Fibroblast of mammary gland (primary cell): ENCODE measurements at regions not wholly inside any gene's neighbourhood (a gene's known extent, or its start where the extent isn't known, plus 50 kb on each side); places are given as distances from the start of the nearest gene placed in this dataset.

ENCODE experiments used
- DNase-seq: peaks from one replicate; pipeline ENCODE4 v3.0.0-alpha.2; 2010; ENCODE audit warnings: low read depth
- H3K4me3 ChIP-seq: 2 replicates; pipeline ENCODE4 v1.5.1; 2011; ENCODE audit warnings: low read depth, mild to moderate bottlenecking, low read length, moderate library complexity; ENCODE audit not compliant: control insufficient read depth
- TF ChIP-seq, protein P1 (sequence below): conservative IDR thresholded peaks from 2 replicates; pipeline ENCODE4 v1.5.1; 2011; ENCODE audit warnings: low read depth, low read length, inconsistent platforms; ENCODE audit not compliant: control insufficient read depth, insufficient read depth

DNA sequence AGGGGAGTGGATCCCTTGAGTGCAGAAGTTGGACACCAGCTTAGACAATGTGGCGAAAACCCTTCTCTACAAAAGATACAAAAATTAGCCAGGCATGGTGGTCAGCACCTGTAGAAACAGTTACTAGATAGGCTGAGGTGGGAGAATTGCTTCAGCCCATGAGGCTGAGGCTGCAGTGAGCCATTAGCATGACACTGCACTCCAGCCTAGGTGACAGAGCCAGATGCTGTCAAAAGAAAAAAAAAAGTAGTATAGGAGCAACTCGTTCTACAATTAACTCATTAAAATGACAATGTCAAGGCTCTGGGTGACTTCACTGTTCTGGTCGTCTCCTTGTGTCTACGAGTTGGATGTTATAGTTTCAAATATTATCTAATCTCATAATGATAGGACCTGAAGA is 370.6 kb upstream of the NCAM2 start:
- TF ChIP-seq, protein P1, sequence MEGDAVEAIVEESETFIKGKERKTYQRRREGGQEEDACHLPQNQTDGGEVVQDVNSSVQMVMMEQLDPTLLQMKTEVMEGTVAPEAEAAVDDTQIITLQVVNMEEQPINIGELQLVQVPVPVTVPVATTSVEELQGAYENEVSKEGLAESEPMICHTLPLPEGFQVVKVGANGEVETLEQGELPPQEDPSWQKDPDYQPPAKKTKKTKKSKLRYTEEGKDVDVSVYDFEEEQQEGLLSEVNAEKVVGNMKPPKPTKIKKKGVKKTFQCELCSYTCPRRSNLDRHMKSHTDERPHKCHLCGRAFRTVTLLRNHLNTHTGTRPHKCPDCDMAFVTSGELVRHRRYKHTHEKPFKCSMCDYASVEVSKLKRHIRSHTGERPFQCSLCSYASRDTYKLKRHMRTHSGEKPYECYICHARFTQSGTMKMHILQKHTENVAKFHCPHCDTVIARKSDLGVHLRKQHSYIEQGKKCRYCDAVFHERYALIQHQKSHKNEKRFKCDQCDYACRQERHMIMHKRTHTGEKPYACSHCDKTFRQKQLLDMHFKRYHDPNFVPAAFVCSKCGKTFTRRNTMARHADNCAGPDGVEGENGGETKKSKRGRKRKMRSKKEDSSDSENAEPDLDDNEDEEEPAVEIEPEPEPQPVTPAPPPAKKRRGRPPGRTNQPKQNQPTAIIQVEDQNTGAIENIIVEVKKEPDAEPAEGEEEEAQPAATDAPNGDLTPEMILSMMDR = no peak
- H3K4me3 ChIP-seq = no peak overlapping the region
- no peak for DNase-seq

DNA sequence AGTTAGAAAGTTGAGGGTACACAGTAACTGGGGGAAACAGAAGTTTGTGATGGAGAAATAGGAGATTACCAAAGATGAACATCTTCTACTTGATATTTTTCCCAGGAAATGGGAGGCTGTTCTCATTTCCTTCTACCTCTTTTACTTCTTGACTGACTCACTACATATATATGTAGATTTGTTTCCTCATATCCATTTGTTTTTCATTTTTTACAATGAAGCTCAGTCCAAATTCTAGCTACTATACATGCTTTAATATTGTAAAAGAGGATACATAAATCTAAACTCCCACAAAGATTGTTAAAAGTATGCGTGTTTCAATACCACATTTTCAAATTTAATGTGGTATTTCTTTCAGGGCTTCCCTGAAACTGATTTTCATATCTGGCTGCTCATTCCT is 366.6 kb upstream of the NCAM2 start:
- DNase-seq = no peak
- H3K4me3 ChIP-seq = no peak overlapping the region
- TF ChIP-seq, protein P1 = no peak

DNA sequence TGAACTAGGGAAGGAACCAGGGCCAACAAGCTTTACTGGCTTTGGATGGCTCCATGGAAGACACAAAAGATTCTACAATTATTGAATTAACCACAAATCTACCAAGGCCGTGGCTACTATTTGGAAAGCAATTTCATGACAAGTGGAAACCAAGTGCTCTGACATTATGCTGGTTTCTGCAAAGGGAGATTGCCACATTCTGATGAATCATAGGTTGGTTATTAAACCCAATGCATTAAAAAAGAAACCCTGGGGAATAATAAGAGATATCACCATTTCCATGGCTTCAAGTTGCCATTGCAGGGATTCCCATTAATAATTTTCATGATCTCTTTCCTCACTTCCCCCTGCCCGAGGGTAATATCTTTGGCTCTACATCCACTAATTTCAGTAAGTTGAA is 359.2 kb upstream of the NCAM2 start:
- TF ChIP-seq, protein P1 = no peak
- no peak overlapping the region for H3K4me3 ChIP-seq
- peak; percentile 16 for DNase-seq

DNA sequence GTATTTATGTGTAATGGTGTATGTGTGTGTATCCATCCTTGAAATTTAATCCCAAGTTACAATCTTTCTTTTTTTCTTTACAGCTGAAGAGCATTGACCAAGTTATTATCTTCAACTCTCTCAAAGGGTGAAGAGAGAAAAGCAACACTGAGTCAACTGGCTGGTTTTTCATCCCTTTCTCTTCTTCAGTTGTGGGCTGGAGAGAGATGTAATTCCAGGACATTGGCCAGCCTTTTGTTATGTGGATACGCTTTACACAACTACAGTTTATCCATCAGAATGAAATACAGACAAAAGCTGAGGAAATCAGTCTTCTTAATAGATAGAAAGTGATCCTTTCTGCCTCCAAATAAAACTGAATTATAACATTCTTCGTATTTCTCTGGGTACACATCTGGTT is 357.0 kb upstream of the NCAM2 start:
- H3K4me3 ChIP-seq = no peak overlapping the region
- no peak for DNase-seq
- TF ChIP-seq, protein P1 = no peak

DNA sequence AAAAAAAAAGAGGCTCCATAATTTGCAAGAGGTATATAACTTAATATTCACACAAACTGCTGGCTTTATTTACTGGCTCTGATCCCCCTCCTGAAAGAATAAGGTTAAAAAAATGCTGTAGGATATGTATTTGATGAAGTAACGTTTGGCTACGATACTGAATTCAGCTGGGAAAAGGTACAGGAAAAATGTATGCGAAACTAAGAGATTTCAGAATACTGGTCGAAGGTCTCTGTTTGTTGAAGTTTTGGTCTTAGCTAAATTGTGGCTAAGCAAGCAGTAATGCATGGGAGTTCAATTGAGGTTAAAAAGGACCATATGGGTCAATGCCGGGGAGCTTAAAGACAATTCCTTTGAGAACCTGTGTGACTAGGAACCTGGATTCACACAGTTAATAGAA is 355.5 kb upstream of the NCAM2 start:
- no peak for DNase-seq
- TF ChIP-seq, protein P1 = no peak
- no peak overlapping the region for H3K4me3 ChIP-seq

DNA sequence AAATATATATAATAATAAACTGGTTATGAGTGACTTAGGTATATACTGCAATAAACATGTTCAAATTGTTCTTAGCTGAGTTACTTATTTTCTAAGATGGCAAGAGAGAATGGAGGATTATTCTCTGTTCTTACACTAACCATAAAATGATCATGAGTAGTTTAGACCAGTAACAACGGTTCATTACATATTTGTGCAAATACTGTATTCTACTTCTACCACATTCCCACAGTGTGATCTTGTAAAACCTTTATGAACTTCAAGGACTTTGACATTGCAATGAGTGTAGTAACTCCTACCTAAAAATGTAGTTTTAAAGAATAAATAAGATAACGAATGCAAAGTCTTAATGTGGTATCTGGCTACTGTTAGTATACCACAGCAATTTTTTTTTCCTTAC is 353.7 kb upstream of the NCAM2 start:
- H3K4me3 ChIP-seq = no peak overlapping the region
- TF ChIP-seq, protein P1 = no peak
- no peak for DNase-seq

DNA sequence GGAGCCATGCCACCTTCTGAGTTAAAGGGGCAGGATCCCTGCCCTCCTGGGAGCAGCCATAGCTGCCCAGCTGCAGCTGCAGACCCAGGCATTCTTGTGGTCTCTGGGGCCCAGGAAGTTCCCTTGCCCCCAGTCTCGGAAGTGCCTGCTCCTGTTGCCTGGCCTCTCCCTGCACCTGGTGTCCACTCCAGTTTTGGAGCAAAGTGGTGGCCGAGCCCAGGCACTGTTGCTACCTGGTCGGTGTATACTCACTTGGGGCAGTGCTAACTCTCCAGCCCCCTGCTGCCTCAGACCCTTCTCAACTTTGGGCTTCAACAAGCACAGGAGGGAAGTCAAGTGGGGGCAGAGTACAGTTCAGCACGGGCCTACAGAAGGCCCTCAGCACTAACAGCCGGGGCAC is 352.9 kb upstream of the NCAM2 start:
- no peak overlapping the region for H3K4me3 ChIP-seq
- TF ChIP-seq, protein P1 = no peak
- no peak for DNase-seq
